HUES48 (cell line): ENCODE measurements at regions not wholly inside any gene's neighbourhood (a gene's known extent, or its start where the extent isn't known, plus 50 kb on each side); places are given as distances from the start of the nearest gene placed in this dataset.

Source experiments
- H3K27ac ChIP-seq: one replicate; pipeline ENCODE4 v1.7.0; 2013; ENCODE audit warnings: low read depth, low read length, inconsistent platforms
- H3K27me3 ChIP-seq: 2 replicates; pipeline ENCODE4 v1.6.1; 2013; ENCODE audit warnings: mild to moderate bottlenecking, low read length; ENCODE audit not compliant: control insufficient read depth, insufficient read depth
- H3K36me3 ChIP-seq: 2 replicates; pipeline ENCODE4 v1.6.1; 2013; ENCODE audit warnings: low read length; ENCODE audit not compliant: control insufficient read depth, insufficient read depth
- H3K4me1 ChIP-seq: 2 replicates; pipeline ENCODE4 v1.6.1; 2013; ENCODE audit warnings: mild to moderate bottlenecking, low read length; ENCODE audit not compliant: control insufficient read depth, insufficient read depth
- H3K4me3 ChIP-seq: 2 replicates; pipeline ENCODE4 v1.5.1; 2013; ENCODE audit warnings: mild to moderate bottlenecking, low read depth, low read length
- H3K9ac ChIP-seq: 2 replicates; pipeline ENCODE4 v1.6.1; 2013; ENCODE audit warnings: mild to moderate bottlenecking, low read depth, low read length, moderate library complexity
- H3K9me3 ChIP-seq: 2 replicates; pipeline ENCODE4 v1.6.1; 2013; ENCODE audit warnings: low read length; ENCODE audit not compliant: control insufficient read depth, insufficient read depth

- H3K9me3 ChIP-seq: peaks cover 20% of the 10 kb centered on the region
- no peaks in the 10 kb centered on the region for H3K36me3 ChIP-seq
- H3K27me3 ChIP-seq: no peaks in the 10 kb centered on the region
- no peak overlapping the region for H3K9ac ChIP-seq
- no peak overlapping the region for H3K27ac ChIP-seq
- no peak overlapping the region for H3K4me3 ChIP-seq
- no peaks in the 10 kb centered on the region for H3K4me1 ChIP-seq
Measured at GRCh38 chr6:73901986-73902385, 206.0 kb downstream of the CD109 start.

- no peak overlapping the region for H3K4me3 ChIP-seq
- H3K27ac ChIP-seq: no peak overlapping the region
- H3K4me1 ChIP-seq: no peaks in the 10 kb centered on the region
- H3K9me3 ChIP-seq: peaks cover 20% of the 10 kb centered on the region
- H3K27me3 ChIP-seq: no peaks in the 10 kb centered on the region
- H3K9ac ChIP-seq: no peak overlapping the region
- H3K36me3 ChIP-seq: no peaks in the 10 kb centered on the region
Measured at GRCh38 chr6:73901311-73901710, 205.3 kb downstream of the CD109 start.

- no peak overlapping the region for H3K4me3 ChIP-seq
- H3K9ac ChIP-seq: no peak overlapping the region
- peaks cover 20% of the 10 kb centered on the region for H3K9me3 ChIP-seq
- H3K36me3 ChIP-seq: no peaks in the 10 kb centered on the region
- H3K4me1 ChIP-seq: no peaks in the 10 kb centered on the region
- H3K27ac ChIP-seq: no peak overlapping the region
- no peaks in the 10 kb centered on the region for H3K27me3 ChIP-seq
Measured at GRCh38 chr6:73898599-73898998, 202.6 kb downstream of the CD109 start.

GRCh38 chr6:73893696-73894095, 197.7 kb downstream of the CD109 start:
- Histone ChIP-seq H3K27ac (no peak overlapping the region), H3K27me3 (no peaks in the 10 kb centered on the region), H3K4me3 (no peak overlapping the region), H3K4me1 (no peaks in the 10 kb centered on the region), H3K36me3 (no peaks in the 10 kb centered on the region), H3K9ac (no peak overlapping the region), H3K9me3 (no peaks in the 10 kb centered on the region)

DNA sequence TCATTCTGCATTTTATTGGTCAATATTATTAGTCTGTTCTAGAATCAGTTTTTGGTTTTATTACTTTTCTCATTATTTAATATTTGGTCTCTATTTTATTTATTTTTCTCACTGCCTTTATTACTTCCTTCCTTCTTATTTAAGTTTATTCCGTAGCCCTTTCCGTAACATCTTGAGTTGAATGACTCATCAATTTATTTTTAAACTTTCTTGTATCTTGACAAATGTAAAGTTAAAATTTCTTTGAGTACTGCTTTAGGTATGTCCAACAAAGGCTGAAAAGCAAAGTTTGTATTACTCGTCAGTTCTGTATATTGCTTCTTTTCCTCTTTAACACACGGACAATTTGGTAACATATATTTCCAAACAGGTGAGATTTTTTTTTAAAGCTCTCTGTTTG, 192.0 kb downstream of the CD109 start:
- Histone ChIP-seq H3K27me3 (no peaks in the 10 kb centered on the region), H3K9ac (no peak overlapping the region), H3K27ac (no peak overlapping the region), H3K9me3 (no peaks in the 10 kb centered on the region), H3K4me3 (no peak overlapping the region), H3K4me1 (no peaks in the 10 kb centered on the region), H3K36me3 (no peaks in the 10 kb centered on the region)

- Histone ChIP-seq H3K36me3 (no peaks in the 10 kb centered on the region), H3K27me3 (no peaks in the 10 kb centered on the region), H3K9ac (no peak overlapping the region), H3K4me3 (no peak overlapping the region), H3K27ac (no peak overlapping the region), H3K9me3 (no peaks in the 10 kb centered on the region), H3K4me1 (no peaks in the 10 kb centered on the region)
Measured at GRCh38 chr6:73885393-73885792, 189.4 kb downstream of the CD109 start.

DNA sequence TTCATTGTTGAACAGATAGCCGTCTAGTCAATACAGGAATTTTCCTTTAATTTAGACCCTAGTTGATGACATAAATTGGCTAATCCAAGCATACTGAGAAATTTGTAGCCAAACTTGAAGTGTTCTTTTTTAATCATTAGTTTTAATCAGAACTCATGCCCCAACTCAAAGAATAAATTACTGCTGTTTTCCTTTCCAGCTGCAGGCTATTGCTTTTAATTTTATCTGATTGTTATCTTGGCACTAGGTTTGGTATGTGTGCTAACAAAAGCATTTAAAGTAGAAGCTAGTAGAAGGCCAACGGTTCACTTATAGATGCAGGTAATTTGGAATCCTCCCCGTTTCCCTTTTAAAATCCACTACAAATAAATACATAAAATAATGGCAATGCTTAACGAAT, 188.5 kb downstream of the CD109 start:
- Histone ChIP-seq H3K36me3 (no peaks in the 10 kb centered on the region), H3K9me3 (no peaks in the 10 kb centered on the region), H3K27me3 (no peaks in the 10 kb centered on the region), H3K27ac (no peak overlapping the region), H3K4me1 (no peaks in the 10 kb centered on the region), H3K9ac (no peak overlapping the region), H3K4me3 (no peak overlapping the region)

- no peaks in the 10 kb centered on the region for H3K9me3 ChIP-seq
- no peak overlapping the region for H3K27ac ChIP-seq
- H3K4me3 ChIP-seq: no peak overlapping the region
- H3K27me3 ChIP-seq: no peaks in the 10 kb centered on the region
- no peaks in the 10 kb centered on the region for H3K4me1 ChIP-seq
- H3K9ac ChIP-seq: no peak overlapping the region
- no peaks in the 10 kb centered on the region for H3K36me3 ChIP-seq
Measured at GRCh38 chr6:73879501-73880293, 183.7 kb downstream of the CD109 start.

- no peak overlapping the region for H3K9ac ChIP-seq
- H3K27ac ChIP-seq: no peak overlapping the region
- no peaks in the 10 kb centered on the region for H3K9me3 ChIP-seq
- H3K4me3 ChIP-seq: no peak overlapping the region
- no peaks in the 10 kb centered on the region for H3K4me1 ChIP-seq
- no peaks in the 10 kb centered on the region for H3K36me3 ChIP-seq
- H3K27me3 ChIP-seq: no peaks in the 10 kb centered on the region
Measured at GRCh38 chr6:73878403-73878802, 182.4 kb downstream of the CD109 start.
